A673 (cell line): ENCODE measurements at regions not wholly inside any gene's neighbourhood (a gene's known extent, or its start where the extent isn't known, plus 50 kb on each side); places are given as distances from the start of the nearest gene placed in this dataset.

Experiments
- EZH2 ChIP-seq: fragments of 200-600 bp; sonication (generic); IDR thresholded peaks from 2 replicates; pipeline ENCODE4 v1.6.1; 2017; ENCODE audit warnings: borderline replicate concordance, low read depth, mild to moderate bottlenecking, mixed read lengths, antibody characterized with exemption, low read length; ENCODE audit not compliant: poor library complexity, severe bottlenecking
- TF ChIP-seq, protein P1 (sequence below): fragments of 300-800, 200-600 bp; sonication (generic); conservative IDR thresholded peaks from 2 replicates; pipeline ENCODE4 v1.5.1; 2017; ENCODE audit warnings: low read depth, mild to moderate bottlenecking, antibody characterized with exemption, low read length, moderate library complexity, mixed read lengths

DNA sequence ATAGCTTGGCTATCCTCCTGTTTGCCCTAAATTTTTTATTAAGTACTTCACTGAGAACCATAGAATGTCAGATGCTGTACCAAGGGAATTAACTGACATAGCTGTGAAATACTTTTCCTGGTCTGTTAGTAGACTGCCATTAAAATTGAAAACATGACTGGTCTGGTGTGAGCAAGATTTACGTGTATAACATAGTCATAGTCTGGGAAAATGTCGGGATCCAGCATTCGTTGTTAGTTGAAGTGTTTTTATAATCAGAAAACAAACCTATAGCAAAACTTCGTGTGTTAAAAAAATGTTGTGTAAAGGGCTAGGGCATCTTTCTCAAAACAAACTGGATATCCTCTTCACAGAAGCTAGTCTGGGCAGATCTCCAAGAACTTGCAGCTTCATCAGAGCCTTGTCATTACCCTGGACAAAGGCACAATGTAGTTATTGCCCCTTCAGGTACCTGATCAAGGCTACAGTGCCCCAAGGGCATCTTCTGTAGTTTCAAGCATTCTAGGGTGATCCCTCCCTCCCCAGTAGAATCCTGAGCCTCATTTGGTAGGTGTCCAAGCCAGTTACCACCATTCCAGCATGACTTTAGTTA is 454.2 kb upstream of the SGCD start:
- TF ChIP-seq, protein P1, sequence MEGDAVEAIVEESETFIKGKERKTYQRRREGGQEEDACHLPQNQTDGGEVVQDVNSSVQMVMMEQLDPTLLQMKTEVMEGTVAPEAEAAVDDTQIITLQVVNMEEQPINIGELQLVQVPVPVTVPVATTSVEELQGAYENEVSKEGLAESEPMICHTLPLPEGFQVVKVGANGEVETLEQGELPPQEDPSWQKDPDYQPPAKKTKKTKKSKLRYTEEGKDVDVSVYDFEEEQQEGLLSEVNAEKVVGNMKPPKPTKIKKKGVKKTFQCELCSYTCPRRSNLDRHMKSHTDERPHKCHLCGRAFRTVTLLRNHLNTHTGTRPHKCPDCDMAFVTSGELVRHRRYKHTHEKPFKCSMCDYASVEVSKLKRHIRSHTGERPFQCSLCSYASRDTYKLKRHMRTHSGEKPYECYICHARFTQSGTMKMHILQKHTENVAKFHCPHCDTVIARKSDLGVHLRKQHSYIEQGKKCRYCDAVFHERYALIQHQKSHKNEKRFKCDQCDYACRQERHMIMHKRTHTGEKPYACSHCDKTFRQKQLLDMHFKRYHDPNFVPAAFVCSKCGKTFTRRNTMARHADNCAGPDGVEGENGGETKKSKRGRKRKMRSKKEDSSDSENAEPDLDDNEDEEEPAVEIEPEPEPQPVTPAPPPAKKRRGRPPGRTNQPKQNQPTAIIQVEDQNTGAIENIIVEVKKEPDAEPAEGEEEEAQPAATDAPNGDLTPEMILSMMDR, result no peak
- no peak for TF ChIP-seq EZH2
